PC-3 (cell line): ENCODE measurements at regions not wholly inside any gene's neighbourhood (a gene's known extent, or its start where the extent isn't known, plus 50 kb on each side); places are given as distances from the start of the nearest gene placed in this dataset.

Source experiments
- ATAC-seq: fragments of 200-7000 bp; cut with Tn5 transposase; 2 replicates; pipeline ENCODE4 v1.9.1; 2020; ENCODE audit warnings: mild to moderate bottlenecking, moderate library complexity
- BruUV-seq: library from RNA; stranded (reverse); fragments of 400-500 nt; replicated peaks from 2 replicates; lab custom pipeline; 2021; lab: Mats Ljungman, UMichigan
- CTCF ChIA-PET: fragments of 300-600 bp; sonication (Branson Sonifier 250); formaldehyde crosslinking; loops from one replicate; lab custom pipeline; 2022; ENCODE audit warnings: antibody characterized with exemption; lab: Charles Lee
- POLR2A ChIA-PET: fragments of 300-600 bp; sonication (Branson Sonifier 250); formaldehyde crosslinking; loops from one replicate; lab custom pipeline; 2022; ENCODE audit warnings: antibody characterized with exemption; ENCODE audit not compliant: unreplicated experiment; lab: Charles Lee
- DNase-seq: peaks from one replicate; pipeline ENCODE4 v3.0.0-alpha.2; 2015
- H2AFZ ChIP-seq: fragments of 300-600 bp; sonication (generic); 2 replicates; pipeline ENCODE4 v1.6.0; 2016; ENCODE audit warnings: antibody characterized with exemption, low read length
- H3F3A ChIP-seq: fragments of 300-600 bp; sonication (generic); one replicate; pipeline ENCODE4 v1.6.0; 2017; ENCODE audit warnings: antibody characterized with exemption, low read length, control low read depth, mild to moderate bottlenecking; ENCODE audit not compliant: unreplicated experiment
- H3K27ac ChIP-seq: fragments of 300-600 bp; sonication (generic); 2 replicates; pipeline ENCODE4 v1.5.1; 2016; ENCODE audit warnings: mild to moderate bottlenecking, low read length
- H3K27me3 ChIP-seq: fragments of 300-600 bp; sonication (generic); 2 replicates; pipeline ENCODE4 v1.6.1; 2016; ENCODE audit warnings: low read length, mixed read lengths
- H3K36me3 ChIP-seq: fragments of 300-600 bp; sonication (generic); 2 replicates; pipeline ENCODE4 v1.6.1; 2016; ENCODE audit warnings: low read depth, mixed run types, low read length, mixed read lengths
- H3K4me1 ChIP-seq: fragments of 300-600 bp; sonication (generic); 2 replicates; pipeline ENCODE4 v1.5.1; 2016; ENCODE audit warnings: low read length; ENCODE audit not compliant: insufficient read depth
- H3K4me2 ChIP-seq: fragments of 300-600 bp; sonication (generic); 2 replicates; pipeline ENCODE4 v1.6.0; 2016; ENCODE audit warnings: low read length
- H3K4me3 ChIP-seq: fragments of 300-600 bp; sonication (generic); 2 replicates; pipeline ENCODE4 v1.5.1; 2016; ENCODE audit warnings: mild to moderate bottlenecking, low read length, mixed read lengths
- H3K79me2 ChIP-seq: fragments of 300-600 bp; sonication (generic); 2 replicates; pipeline ENCODE4 v1.6.1; 2017; ENCODE audit warnings: low read length, mixed read lengths
- H3K9ac ChIP-seq: fragments of 300-600 bp; sonication (generic); 2 replicates; pipeline ENCODE4 v1.6.0; 2016; ENCODE audit warnings: mild to moderate bottlenecking, low read length
- H3K9me2 ChIP-seq: fragments of 300-600 bp; sonication (generic); replicated peaks from 2 replicates; pipeline ENCODE4 v1.6.1; 2016; ENCODE audit warnings: mixed run types, low read length, mixed read lengths
- H3K9me3 ChIP-seq: fragments of 300-600 bp; sonication (generic); 2 replicates; pipeline ENCODE4 v1.6.1; 2016; ENCODE audit warnings: low read length, mixed read lengths
- H4K20me1 ChIP-seq: fragments of 300-600 bp; sonication (generic); 2 replicates; pipeline ENCODE4 v1.6.1; 2016; ENCODE audit warnings: low read length, mixed read lengths
- EZH2 ChIP-seq: fragments of 300-600 bp; sonication (generic); IDR thresholded peaks from one replicate; pipeline ENCODE4 v1.6.1; 2017; ENCODE audit warnings: antibody characterized with exemption, mild to moderate bottlenecking, low read length; ENCODE audit not compliant: unreplicated experiment
- EZH2phosphoT487 ChIP-seq: fragments of 300-600 bp; sonication (generic); IDR thresholded peaks from 2 replicates; pipeline ENCODE4 v1.6.1; 2018; ENCODE audit warnings: mild to moderate bottlenecking, antibody characterized with exemption, low read length, borderline replicate concordance
- intact Hi-C: fragments of 100-400 bp; cut with micrococcal nuclease; formaldehyde crosslinking; loops from 2 replicates; pipeline ENCODE4 v1.9.0; 2023
- TF ChIP-seq, protein P1 (sequence below): fragments of 300-600 bp; sonication (generic); conservative IDR thresholded peaks from 2 replicates; pipeline ENCODE4 v1.5.1; 2017; ENCODE audit warnings: antibody characterized with exemption, low read depth, mild to moderate bottlenecking, low read length

DNA sequence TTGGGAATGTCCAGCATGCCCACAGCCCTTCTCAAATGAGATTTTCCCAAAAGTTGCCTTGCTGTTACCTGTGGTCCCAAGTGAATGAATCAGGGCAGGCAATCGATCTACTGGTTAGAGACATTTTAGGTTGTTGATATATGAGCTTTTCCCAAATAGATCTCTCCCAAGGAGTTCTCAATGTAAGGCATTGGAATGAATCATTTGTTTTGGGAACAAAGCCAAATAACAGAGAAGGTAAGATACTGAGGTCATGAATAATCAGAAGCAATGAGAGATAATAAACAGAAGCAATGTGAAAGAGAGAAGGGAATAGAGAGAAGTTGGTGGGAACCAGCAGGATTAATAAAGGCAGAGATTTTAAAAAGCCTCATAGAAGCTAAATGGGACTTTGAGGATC, 93.6 kb upstream of the FER start:
- DNase-seq (peak; percentile 67), ATAC-seq (no peak)
- Histone ChIP-seq H3K9me2 (no peaks in the 10 kb centered on the region), H3K36me3 (no peaks in the 10 kb centered on the region), H3K4me1 (peaks cover 21% of the 10 kb centered on the region), H2AFZ (no peak overlapping the region), H3K27ac (no peak overlapping the region), H3K9me3 (no peaks in the 10 kb centered on the region), H3K27me3 (no peaks in the 10 kb centered on the region), H3F3A (no peaks in the 10 kb centered on the region), H3K4me2 (peak overlapping the region; percentile 5; the same call in 1 of the 2 replicates), H3K4me3 (no peak overlapping the region), H3K9ac (no peak overlapping the region), H3K79me2 (no peaks in the 10 kb centered on the region), H4K20me1 (no peaks in the 10 kb centered on the region)
- CTCF ChIA-PET: no interaction called here
- no TSS peak for BruUV-seq
- no peak for TF ChIP-seq EZH2phosphoT487
- no peak for TF ChIP-seq EZH2
- TF ChIP-seq, protein P1, sequence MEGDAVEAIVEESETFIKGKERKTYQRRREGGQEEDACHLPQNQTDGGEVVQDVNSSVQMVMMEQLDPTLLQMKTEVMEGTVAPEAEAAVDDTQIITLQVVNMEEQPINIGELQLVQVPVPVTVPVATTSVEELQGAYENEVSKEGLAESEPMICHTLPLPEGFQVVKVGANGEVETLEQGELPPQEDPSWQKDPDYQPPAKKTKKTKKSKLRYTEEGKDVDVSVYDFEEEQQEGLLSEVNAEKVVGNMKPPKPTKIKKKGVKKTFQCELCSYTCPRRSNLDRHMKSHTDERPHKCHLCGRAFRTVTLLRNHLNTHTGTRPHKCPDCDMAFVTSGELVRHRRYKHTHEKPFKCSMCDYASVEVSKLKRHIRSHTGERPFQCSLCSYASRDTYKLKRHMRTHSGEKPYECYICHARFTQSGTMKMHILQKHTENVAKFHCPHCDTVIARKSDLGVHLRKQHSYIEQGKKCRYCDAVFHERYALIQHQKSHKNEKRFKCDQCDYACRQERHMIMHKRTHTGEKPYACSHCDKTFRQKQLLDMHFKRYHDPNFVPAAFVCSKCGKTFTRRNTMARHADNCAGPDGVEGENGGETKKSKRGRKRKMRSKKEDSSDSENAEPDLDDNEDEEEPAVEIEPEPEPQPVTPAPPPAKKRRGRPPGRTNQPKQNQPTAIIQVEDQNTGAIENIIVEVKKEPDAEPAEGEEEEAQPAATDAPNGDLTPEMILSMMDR: no peak
- intact Hi-C loops: no loop called here
- POLR2A ChIA-PET: no interaction called here

DNA sequence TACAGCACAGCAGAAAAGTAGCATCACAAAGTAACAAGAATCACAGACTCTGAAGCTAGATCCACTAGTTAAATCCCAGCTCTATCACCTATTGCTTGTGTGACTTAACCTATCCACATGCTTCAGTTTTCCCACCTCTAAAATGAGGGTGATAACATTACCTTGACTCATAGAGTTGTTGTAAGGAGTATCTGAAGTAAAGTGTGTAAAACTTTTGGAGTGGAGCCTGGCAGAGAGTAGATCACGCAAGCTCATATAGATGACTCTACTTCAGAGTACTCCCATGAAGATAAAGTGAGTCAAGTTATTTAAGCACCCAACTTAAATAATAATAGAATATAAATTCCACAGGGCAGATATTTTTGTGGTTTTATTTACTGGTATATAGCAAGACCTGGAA, 94.5 kb upstream of the FER start:
- no peaks in the 10 kb centered on the region for H3K9me3 ChIP-seq
- POLR2A ChIA-PET: no interaction called here
- ATAC-seq: no peak
- no peak overlapping the region for H3K4me3 ChIP-seq
- no peaks in the 10 kb centered on the region for H3K9me2 ChIP-seq
- no peak for DNase-seq
- no peaks in the 10 kb centered on the region for H3K36me3 ChIP-seq
- no peaks in the 10 kb centered on the region for H3K79me2 ChIP-seq
- no peaks in the 10 kb centered on the region for H3F3A ChIP-seq
- H4K20me1 ChIP-seq: no peaks in the 10 kb centered on the region
- no peak overlapping the region for H2AFZ ChIP-seq
- no peak overlapping the region for H3K4me2 ChIP-seq
- H3K27ac ChIP-seq: no peak overlapping the region
- H3K4me1 ChIP-seq: peaks cover 21% of the 10 kb centered on the region
- H3K27me3 ChIP-seq: no peaks in the 10 kb centered on the region
- no TSS peak for BruUV-seq
- CTCF ChIA-PET: no interaction called here
- intact Hi-C loops: no loop called here
- no peak for TF ChIP-seq EZH2phosphoT487
- TF ChIP-seq, protein P1: no peak
- no peak for TF ChIP-seq EZH2
- no peak overlapping the region for H3K9ac ChIP-seq

DNA sequence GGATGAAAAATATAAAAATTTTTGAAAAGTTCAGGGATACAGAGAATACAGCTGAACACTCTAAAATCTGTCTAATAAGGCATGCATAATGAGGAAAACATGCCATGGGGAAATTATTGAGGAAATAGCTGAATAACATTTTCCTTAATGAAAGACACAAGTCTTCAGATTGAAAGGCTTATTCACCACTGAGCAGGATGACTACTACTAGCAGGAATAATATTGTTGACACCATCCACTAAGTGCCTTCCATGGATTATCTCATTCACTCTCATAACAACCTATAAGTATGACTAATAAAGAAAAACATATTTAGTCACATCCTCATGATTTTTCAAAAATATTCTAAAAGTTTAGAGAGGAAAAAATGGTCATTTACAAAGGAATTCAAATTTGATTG, 96.7 kb upstream of the FER start:
- DNase-seq (peak; percentile 50), ATAC-seq (peak; percentile 76)
- no peaks in the 10 kb centered on the region for H3F3A ChIP-seq
- no TSS peak for BruUV-seq
- no peaks in the 10 kb centered on the region for H4K20me1 ChIP-seq
- TF ChIP-seq EZH2: no peak
- no peak for TF ChIP-seq EZH2phosphoT487
- TF ChIP-seq, protein P1: no peak
- H3K4me1 ChIP-seq: peaks cover 15% of the 10 kb centered on the region
- no peaks in the 10 kb centered on the region for H3K79me2 ChIP-seq
- H3K9me2 ChIP-seq: no peaks in the 10 kb centered on the region
- no peaks in the 10 kb centered on the region for H3K36me3 ChIP-seq
- intact Hi-C loops: no loop called here
- no peak overlapping the region for H3K4me2 ChIP-seq
- H3K9me3 ChIP-seq: no peaks in the 10 kb centered on the region
- no peaks in the 10 kb centered on the region for H3K27me3 ChIP-seq
- no peak overlapping the region for H3K4me3 ChIP-seq
- ChIA-PET CTCF (no interaction called here), POLR2A (interaction anchor here (0.6 kb wide), 1 partner anchor 281 kb away, joined by 3 read pairs; no protein-coding TSS in a partner anchor)
- H3K9ac ChIP-seq: no peak overlapping the region
- no peak overlapping the region for H2AFZ ChIP-seq
- no peak overlapping the region for H3K27ac ChIP-seq
